HG03196 (cell line): ENCODE measurements at regions not wholly inside any gene's neighbourhood (a gene's known extent, or its start where the extent isn't known, plus 50 kb on each side); places are given as distances from the start of the nearest gene placed in this dataset.

ENCODE experiments used
- ATAC-seq: cut with Tn5 transposase; IDR thresholded peaks from one replicate; pipeline ENCODE4 v1.9.1; 2021; ENCODE audit not compliant: unreplicated experiment

DNA sequence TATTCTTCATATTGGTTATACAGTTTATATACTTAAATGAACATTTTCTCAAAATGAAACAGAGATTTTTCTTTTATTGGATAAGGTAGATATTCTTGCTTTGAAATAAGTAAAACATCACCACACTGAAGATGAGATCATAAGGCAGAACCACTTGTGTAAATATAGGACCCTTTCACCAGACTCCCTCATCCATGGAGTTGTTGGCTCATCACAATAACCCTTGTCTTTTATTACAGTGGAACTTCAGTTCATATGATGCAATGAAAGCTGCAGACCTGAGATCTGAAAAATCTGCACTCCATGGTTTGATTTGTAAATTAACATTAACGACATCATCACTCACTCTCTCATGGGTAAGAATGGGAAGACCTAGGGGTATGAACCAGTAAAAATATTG is 51.9 kb upstream of the DBX2 start:
- no peak for ATAC-seq

DNA sequence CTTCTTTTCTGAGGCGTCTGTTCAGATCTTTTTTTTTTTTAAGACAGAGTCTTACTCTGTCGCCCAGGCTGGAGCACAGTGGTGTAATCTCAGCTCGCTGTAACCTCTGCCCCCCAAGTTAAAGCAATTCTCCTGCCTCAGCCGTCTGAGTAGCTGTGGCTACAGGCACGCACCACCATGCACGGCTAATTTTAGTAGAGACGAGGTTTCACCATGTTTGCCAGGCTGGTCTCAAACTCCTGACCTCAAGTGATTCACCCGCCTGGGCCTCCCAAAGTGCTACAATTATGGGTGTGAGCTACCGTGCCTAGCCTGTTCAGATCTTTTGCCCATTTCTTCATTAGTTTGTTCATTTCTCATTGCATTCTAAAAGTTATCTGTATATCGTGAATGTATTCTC is 55.1 kb upstream of the DBX2 start:
- no peak for ATAC-seq

GRCh38 chr12:45112306-45112705 is 61.4 kb upstream of the DBX2 start:
- ATAC-seq = no peak

GRCh38 chr12:45121224-45121623 is 70.3 kb upstream of the DBX2 start:
- ATAC-seq = no peak

GRCh38 chr12:45122768-45123380 is 72.0 kb upstream of the DBX2 start:
- no peak for ATAC-seq

DNA sequence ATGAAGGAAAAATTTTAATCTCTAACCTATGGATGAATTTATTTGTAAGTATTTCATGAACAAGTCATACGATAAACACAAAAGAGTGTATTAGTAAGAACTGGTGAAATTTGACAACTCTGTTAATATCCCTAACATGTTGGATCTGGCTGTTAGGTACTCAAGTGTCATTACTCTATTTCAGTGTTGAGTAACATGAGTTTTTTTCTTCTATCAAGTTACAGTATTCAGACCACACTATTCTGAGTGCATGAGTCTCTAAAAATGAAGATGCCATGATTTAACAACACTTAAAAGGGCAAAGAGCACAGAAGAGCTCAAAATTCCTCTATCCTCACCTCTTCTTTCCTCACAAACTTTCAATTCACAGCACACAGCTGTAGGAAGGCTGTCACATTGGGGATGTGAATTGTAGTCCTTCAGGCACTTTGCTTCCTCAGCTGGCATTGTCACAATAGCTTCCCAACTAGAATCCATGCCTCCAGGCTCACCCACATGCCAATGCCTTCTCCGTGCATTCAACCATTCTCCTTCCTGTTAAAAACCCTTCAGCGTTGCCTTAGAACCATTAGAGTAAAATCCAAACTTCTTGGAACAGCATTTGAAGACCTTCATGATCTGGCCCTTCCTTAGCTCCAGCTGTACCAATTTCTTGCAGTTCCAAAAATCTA is 73.7 kb upstream of the DBX2 start:
- no peak for ATAC-seq

GRCh38 chr12:45125997-45126396 is 75.1 kb upstream of the DBX2 start:
- ATAC-seq = no peak

DNA sequence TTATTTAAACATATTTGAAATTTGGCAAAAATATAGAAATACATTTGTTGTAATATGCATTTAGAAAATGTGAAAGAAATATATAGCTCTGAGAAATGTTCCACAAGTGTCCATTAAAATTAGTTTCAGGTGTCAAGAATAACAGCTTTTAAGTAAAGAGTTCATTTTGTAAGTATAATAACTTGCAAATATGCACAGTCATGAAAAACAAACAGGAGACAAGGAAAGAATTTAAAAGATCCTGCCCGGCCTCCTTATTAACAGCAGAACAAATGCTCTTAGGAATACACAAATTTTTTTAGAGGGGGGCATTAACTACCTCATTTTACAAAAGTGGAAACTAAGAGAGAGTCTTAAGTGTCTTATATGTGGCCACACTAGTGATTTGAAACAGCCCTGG is 77.7 kb upstream of the DBX2 start:
- no peak for ATAC-seq

DNA sequence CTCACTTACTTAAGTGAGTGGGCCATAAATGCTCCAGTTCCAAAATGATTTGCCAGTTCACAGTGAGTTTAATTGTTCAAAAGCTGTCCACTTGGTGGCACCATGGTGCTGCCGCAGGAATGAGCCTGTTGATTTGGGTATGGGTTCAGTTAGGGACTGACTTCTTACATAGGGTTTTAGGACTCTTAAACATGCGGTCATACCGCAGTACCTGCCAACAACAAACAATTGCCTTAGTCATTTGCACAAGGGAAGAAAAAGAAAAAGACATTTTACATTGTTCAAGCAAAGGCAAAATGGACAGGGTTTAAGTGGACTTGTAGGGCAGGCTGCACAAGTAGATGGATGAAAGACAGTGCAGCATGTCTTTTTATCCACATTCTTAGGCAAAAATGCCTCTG is 80.0 kb upstream of the DBX2 start:
- ATAC-seq = peak; percentile 79

- ATAC-seq = no peak
Observed at GRCh38 chr12:45131506-45131905, 80.6 kb upstream of the DBX2 start.

GRCh38 chr12:45138609-45139008 is 77.3 kb upstream of the ANO6 start:
- no peak for ATAC-seq

- no peak for ATAC-seq
Observed at GRCh38 chr12:45148006-45148405, 67.9 kb upstream of the ANO6 start.

- no peak for ATAC-seq
Observed at GRCh38 chr12:45148619-45149018, 67.3 kb upstream of the ANO6 start.

DNA sequence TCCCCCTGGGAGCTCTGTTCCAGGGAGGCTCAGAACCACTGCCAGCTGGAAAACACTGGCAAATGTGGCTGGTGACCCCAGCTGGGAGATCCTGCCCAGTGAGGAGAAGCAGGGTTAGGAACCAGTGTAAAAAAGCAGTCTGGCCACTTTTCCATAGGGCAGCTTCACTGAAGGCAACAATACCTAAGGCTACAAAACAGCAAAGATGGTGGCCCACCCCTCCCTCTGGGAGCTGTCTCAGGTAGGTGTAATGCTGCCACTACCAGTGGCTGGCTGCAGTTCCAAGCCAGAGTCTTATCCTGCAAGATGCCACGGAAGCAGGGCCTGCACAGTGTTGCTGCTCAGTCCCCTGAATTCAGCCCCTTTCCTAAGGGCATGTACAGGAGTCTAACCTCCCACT is 50.6 kb upstream of the ANO6 start:
- ATAC-seq = no peak

- ATAC-seq = no peak
Observed at GRCh38 chr12:45166056-45166455, 49.8 kb upstream of the ANO6 start.
